GM21737 (cell line): ENCODE measurements at regions not wholly inside any gene's neighbourhood (a gene's known extent, or its start where the extent isn't known, plus 50 kb on each side); places are given as distances from the start of the nearest gene placed in this dataset.
"Not testable (repeated sequence)": the region's sequence is repeated elsewhere in the genome, so short reads cannot be mapped to it uniquely, and the experiment has no call there.

Source experiments
- ATAC-seq: cut with Tn5 transposase; IDR thresholded peaks from one replicate; pipeline ENCODE4 v1.9.1; 2021; ENCODE audit warnings: mild to moderate bottlenecking, moderate library complexity; ENCODE audit not compliant: unreplicated experiment

DNA sequence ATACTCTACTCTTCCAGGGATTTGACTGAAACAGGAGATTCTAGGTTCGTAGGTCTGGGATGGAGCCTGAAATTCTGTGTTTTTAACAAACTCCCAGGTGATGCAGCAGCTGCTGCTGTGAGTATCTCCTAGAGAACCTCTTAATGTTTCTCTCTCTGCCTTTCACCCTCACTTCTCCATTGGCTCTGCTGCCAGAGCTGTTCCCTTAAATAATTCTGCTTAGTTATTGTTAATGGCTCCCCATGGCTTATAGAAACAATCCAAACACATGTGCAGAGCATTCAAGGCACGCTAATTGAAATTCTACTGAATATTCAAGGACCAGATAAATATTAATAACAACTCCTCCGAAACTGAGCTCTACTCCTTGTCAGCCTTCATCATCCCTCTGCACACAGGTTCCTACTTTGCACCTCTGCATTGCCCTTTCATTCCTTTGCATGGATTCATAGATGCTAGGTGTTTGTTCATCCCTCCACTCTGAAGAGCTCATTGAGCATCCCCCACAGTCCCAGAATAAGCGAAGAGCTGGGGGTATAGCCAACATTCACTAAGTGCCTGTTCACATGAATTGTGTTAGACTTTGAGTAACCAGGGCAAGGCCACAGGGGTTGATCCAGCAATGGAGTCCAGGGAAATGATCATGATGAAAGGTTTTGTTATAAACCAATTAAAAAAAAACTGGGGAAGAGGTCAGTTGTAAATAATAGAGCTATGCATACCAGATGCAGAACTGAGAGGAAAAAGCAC lies 488.4 kb upstream of the JAG1 start:
- ATAC-seq = no peak

DNA sequence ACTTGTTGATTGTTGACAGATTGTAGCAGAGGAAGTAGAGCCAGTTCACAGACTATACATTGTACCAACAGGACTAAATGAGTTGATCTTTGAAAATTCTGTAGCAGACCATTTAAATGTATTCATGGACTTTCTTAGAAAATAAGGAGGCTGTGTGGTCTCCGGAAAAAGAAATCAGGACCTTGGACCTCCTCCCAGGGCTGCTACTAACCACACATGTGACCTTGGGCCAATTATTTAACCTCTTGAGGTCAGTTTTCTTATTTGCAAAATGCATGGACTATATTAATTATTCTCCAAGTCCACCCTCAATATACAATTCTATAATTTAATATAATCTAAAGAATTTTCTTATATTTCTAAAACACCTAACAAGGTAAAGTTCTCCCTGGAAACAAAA lies 492.0 kb upstream of the JAG1 start:
- no peak for ATAC-seq

DNA sequence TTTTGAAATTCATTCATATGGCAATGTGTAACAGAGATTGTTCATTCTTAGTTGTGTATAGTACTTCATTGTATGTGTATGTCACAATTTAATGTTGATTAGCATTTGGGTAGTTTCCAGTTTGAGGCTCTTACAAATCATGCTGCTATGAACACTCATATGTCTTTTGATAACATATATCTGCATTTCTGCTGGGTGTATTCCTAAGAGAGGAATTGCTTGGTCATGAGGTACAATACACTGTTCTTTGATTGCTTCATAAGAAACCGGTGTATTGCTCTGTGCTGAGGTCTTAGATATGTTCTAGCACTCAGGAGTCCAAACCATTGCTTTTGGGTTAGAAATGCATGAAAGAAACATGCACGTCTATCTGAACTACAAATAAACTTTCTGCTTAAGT lies 492.9 kb upstream of the JAG1 start:
- no peak for ATAC-seq

DNA sequence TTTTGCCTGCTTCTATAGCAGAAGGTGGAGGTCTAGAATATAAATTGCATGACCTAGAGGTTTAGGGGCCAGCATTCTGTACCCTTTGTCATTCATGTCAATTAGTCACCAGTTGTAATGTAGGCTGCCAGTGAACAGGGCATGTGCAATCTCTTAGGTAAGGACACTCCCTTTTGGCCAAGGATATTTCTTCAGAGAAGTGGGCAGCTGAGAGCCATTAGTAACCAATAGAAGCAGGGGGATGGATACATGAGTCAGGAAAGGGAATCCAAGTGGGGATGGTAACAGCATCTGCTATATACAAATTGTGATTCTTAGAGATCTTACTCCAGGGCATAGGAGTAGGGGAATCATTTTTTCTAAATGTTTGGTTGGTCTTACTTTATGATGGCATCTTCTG lies 494.2 kb upstream of the JAG1 start:
- no peak for ATAC-seq

DNA sequence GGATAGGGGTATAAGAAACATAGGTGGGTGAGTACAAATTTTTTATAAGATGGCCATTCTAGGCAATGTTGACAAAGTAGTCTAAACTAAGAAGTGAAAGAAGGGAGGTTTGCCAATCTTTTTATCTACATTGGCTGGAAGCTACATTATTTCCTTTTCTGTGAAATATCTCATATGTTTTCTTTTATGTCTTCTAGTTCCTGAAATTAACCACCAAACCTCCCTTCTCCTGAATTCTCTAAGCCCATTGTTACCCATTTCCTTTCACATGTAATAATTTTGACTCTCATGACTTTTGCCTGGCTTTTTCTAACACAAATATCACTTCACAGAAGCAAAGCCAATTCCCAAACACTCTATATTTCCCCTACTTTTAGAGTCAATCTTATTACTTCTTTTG lies 496.2 kb upstream of the JAG1 start:
- no peak for ATAC-seq

DNA sequence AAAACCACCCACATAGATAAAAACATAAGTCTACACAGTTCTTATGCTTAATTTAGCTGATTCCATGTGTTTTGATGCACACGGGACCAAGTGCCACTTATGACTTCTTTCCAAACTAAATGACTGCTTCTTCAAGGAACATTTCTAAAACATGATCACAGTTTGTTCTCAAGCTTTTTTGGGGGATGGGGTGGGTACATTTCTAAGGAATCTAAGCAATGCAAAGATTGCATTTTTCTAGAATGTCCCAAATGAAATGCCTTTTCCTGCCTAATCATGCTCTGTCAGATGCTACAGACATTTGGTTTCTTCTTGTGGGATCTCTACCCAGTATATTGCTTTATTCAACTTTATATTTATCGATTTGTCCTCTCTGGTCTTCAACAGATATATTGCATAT lies 496.8 kb upstream of the JAG1 start:
- ATAC-seq = no peak

DNA sequence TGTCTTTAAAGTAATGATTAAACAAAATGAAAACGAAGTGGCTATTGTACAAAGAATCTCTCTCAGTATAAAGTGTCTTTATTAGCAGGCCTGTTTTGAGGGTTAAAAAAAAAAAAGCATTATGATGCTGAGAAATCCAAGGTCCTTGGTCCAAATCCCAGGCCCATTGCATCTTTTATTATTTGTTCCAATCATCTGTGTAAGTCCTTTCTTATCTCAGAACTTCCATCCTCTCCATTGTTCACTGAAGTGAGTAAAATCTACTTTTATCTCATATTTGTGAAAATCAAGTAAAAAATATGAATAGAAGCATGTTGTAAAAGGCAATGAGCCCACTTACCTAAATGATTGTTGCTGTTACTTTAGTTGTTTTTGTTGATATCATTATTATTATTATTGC lies 499.1 kb upstream of the JAG1 start:
- ATAC-seq = no peak

DNA sequence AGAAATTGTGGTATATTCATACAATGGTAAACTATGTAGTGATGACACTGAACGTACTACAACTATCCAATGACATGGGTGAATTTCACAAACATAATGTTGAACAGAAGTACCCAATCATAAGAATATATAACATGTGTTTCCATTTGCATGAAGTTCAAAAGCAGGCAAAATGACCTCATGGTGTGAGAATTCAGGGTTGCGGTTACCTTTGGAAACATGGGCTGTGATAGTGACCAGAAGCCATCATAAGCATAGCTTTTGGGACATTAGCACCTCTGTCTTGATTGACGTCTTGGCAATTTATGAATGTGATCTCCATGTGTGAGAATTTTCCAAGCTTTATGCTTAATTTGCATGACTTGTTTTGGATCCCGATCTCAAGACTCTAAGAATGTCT lies 500.1 kb upstream of the JAG1 start:
- ATAC-seq = no peak

DNA sequence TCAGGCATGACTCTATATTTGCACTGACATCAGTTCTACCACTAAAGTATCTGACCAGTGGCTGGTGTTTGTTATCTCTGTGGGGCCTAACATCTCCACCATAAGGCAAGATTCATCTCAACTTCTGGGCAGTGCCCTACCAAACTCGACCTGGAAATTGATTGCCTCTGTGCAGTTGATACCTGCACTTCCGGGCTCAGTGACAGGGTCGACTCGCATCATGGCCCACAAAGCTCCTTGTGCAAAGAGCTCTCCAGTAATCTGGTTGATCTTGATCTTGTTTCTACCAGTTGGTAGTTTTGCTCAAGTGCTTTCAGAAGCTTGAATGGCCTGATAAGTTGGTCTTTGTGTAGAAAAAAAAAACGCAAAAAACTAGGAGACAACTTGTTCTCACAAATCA lies 501.1 kb upstream of the JAG1 start:
- ATAC-seq = no peak

DNA sequence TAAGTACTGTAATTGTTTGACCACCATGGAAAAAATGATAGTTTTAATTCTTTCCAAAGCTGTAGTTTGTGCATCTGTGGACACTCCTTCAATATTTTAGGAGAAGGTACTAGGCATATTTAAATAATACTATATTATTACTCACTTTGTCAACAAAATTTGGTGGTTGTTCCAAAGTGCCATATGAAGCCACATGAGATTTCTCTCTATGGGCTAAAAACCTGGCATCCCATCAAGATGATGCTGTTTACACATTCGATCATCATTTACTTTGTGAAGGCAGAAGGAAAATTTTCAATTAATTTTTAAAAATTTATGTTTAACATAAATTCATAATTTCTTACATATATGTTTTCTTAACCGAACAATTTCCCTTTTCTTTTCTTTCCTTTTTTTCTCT lies 502.6 kb upstream of the JAG1 start:
- ATAC-seq = no peak

DNA sequence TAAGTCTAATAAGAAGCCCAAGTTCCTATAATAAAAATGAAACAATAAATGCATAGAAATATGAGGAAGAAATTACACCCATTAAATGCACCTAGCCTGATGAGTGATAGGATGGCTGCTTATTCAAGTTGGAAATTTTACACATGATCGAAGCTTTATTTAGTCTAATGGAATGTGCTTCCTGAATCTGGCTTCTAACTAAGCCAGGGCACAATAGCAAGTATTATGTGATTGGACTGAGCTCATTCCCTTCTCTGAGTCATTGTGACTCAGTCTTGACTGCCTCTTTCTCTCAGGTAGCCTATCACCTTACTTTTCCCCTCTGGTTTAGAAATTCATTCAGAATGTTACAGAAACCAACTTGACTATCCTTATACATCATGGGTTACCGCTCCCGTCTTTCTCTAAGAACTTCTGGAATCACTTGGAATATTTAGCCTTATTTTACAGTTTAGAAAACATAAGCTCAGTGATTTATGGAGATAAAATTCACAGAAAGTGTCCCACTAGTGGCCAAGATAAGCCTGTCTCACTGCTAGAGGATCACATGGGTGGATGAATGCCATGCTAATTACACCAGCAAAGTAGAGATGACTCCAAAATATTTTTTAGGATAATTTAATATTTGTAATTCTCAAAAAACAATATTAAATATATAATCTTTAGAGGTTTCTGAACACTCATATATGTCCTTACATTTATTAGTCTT lies 505.3 kb upstream of the JAG1 start:
- no peak for ATAC-seq

DNA sequence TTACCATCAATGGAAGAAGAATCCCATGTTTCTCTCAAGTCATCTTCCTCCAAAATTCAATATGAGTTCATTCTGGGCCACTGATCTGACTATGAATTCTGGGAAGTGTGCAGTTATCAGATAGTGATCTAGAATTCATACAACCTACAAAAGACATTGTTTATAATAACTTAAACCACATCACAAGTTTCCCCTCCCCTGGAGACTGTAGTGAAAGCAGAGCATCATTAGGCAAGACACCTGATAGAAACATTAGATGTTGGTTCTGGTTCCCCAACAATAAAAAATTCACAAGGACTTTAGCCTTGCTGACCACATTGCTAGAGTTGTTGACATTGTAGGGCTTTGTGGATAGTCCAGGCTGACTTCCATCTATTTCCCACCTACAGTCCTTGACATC lies 506.4 kb upstream of the JAG1 start:
- ATAC-seq = no peak

DNA sequence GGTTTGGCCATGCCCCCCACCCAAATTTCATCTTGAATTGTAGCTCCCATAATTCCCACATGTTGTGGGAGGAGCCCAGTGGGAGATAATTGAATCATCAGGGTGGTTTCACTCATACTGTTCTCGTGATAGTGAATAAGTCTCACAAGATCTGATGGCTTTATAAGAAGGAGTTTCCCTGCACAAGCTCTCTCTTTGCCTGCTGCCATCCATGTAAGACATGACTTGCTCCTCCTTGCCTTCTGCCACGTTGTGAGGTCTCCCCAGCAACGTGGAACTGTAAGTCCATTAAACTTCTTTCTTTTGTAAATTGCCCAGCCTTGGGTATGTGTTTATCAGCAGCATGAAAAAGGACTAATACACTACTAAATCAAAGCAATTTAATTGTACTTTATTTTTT lies 507.3 kb upstream of the JAG1 start:
- ATAC-seq = not testable (repeated sequence)

DNA sequence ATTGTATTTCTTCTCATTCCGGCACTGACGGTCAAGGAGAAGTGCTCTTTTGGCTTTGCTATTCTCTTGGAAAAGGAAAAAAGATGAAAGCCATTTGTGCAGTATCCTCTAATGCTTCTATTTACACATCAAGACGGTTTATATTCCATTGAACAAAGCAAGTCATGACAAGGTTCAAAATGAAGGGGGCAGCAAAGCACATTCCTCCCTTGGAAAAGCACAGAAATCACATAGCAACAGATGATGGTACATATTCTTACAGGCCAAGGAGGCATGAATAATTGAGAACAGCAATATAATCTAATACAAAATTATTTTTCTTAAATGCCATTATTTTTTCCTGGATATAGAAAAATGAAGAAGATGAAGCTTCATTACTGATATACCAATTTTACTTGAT lies 508.2 kb upstream of the JAG1 start:
- ATAC-seq = no peak

DNA sequence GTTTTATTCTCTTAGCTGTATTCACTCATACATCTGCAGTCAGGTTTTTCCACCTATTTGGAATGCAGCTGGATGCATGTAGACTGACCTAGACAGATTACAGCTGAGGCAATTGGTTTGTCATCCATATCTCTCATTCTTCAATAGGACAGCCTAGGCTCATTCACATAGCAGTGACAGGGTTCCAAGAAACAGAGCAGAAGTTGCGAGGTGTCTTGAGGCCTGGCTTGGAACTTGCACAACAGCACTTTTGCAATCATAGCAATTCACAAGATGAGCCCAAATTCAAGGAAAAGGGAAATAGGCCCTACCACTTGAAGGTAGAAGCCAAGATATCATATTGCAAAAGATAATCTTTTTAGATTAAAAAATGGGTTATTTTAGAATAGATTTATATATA lies 508.9 kb upstream of the JAG1 start:
- no peak for ATAC-seq

DNA sequence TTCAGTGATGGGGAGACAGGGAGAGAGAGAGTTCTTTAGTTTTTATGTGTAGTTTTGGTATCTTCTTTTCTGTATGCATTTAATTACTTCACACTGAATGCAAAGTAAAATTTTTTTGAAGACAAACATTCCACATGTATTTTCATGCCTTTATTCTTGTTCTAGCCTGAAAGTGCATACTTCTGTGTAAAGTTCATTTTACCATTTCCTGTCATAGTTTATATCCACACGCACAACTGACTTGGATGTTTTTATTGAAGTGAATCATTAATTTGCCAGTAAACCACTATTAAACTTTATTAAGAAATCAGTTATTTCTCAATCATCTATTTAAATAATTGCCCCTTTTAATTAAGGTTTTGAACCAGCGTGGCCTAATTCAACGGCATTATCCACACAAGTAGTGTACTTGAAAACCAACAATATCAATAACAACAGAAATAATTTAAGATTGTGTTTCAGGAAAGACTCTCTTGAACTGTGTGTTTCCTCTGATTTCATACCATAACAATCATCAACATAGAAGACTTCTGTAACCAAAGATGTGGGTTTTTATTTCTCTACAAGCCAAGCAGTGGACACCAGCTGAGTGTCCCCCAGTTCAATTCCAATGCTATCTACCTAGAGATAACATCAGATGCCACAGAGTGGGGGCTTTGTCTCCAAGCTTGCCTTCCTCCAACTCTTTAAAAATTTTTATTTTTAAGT lies 512.7 kb upstream of the JAG1 start:
- ATAC-seq = no peak

DNA sequence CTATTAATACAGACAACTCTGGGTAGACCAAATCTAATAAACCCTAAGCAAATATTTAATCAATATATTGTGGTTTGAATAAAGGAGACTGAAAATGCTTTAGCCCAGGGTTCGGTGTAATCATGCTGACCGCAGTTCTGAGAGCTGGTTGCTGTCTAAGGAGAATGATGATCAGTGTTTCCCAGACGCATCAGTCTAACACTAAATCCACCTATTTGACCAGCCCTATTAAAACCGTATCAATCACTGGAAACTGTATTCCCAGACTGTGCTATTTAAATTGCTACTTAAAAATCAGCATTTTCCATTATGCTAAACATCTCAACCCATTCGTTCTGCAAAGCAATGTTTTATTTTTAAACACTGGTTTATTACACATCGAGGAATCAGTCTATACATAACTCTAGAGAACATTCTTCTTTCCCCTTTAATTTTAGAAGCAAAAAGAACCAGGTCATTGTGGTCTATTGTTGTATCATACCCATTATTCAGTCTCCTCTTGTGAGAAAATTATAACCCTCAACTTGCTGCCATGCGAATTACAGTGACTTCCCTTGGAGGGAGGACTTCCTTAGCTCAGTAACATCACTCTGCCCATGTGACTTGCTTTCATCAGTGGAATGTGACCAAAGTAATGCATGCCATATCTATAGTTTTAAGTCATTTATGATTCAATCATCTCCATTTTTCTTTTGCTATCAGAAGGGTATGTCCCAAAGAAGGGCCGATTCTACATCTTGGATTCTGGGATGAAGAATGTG lies 515.2 kb upstream of the JAG1 start:
- ATAC-seq = no peak

DNA sequence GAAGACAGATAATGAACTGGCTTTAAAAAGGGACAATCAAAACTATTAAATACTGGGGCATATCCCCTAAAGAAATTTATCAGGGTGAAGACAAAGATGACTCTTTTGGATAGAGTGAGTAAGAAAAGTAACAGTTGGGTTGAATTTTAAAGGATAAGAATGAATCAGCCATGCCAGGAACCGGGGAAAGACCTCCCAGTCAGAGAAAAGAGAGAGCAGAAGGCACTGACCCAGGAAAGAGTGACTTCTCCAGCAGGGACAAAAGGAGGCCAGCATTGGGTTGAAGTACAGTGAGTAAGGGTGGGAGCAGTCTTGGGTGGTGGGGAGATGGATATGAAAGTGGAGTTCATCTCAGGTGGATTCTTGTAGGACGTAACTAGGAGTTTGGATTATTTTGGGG lies 516.9 kb upstream of the JAG1 start:
- ATAC-seq = no peak

DNA sequence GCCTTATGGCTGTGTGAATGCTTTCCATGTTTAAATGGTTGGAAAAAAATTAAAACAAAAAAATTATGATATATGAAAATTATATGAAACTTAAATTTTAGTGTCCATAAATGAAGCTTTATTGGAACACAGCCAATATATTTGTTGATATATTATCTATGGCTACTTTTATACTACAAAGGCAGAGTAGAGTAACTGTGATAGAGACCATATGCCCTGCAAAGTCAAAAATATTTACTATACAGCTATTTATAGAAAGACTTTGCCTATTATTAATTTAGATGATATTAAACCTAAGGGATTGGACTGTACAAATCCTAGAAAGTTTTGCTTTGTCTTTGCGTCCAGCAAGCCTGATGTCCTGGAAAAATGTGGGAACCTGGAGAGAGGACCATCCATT lies 518.3 kb upstream of the JAG1 start:
- ATAC-seq = no peak

DNA sequence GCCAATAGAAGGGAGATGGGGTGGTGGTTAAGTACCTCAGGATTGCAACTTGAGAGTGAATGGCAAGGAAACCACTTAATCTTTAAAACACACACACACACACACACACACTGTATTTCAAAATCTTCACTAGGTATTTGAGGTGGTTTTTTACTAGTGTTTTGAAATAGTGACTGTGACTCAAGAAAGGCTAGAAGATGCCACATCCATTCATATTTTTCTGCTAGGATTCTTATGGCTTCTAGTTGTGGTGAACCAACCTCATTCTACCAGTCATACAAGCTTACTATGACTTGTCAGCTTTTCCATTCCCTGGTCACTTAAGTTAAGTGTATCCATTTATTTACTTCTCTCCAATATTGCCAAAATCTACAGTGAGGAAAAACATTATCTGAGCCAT lies 519.4 kb upstream of the JAG1 start:
- ATAC-seq = no peak

DNA sequence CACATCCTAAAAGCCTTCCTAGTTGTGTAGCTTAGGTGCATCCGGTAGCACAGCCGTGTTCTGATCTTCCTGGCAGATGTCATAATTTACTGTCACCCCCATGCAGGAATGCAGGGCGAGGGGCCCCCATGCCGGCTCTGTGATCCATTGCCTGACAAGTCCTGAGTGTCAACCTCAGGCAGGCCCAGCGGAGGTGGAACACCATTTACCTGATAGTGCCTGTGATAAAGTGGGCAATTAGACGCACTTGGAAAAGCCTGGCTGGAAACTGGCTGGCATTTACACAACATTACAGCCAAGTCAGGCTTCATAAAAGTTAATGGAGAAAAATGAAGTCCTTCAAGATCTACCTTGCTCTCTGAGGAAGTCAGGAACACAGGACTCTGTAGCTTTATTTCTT lies 521.4 kb upstream of the JAG1 start:
- no peak for ATAC-seq
